ENCODE measurements at regions not wholly inside any gene's neighbourhood (a gene's known extent, or its start where the extent isn't known, plus 50 kb on each side); places are given as distances from the start of the nearest gene placed in this dataset.

DNA sequence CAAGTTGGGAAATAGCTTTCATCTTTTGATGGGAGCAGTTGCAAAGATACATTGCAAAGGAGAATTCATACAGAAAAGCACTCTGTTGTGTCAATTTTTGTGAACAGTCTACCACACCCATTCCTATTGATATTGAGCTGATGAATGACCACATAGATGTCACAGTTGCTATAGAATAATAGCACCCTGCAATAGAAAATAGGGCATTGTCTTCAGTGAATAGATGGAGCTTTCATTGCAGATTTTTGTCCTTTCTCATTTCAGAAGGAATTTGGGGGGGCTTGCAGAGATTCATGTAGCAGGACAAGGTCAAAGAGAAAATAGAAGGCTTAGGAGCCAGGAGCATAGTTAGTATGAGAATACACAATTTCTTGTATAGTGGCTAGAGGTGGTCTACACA is 237.9 kb downstream of the TMEM38B start:
- ChIA-PET POLR2A (no interaction called here), CTCF (no interaction called here)
- H3K27ac Mint-ChIP-seq, result no peak overlapping the region
- H3K4me3 Mint-ChIP-seq, result no peak overlapping the region
- DNase-seq (ENCODE audit: low spot score), result no peak
- ATAC-seq, result no peak
- peaks cover 24% of the 10 kb centered on the region for H3K9me3 Mint-ChIP-seq
- peaks cover 14% of the 10 kb centered on the region for H3K36me3 Mint-ChIP-seq
- H3K27me3 Mint-ChIP-seq (ENCODE audit: low read depth), result no peaks in the 10 kb centered on the region
- H3K4me1 Mint-ChIP-seq, result no peaks in the 10 kb centered on the region
- TF ChIP-seq KAT7 (CRISPR knock-in tag; IDR thresholded peaks at IDR 0.05; ENCODE audit: borderline replicate concordance), result no peak
- TF ChIP-seq, protein P1, sequence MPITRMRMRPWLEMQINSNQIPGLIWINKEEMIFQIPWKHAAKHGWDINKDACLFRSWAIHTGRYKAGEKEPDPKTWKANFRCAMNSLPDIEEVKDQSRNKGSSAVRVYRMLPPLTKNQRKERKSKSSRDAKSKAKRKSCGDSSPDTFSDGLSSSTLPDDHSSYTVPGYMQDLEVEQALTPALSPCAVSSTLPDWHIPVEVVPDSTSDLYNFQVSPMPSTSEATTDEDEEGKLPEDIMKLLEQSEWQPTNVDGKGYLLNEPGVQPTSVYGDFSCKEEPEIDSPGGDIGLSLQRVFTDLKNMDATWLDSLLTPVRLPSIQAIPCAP (CRISPR knock-in tag; IDR thresholded peaks at IDR 0.05), result no peak
- TF ChIP-seq CREM (CRISPR knock-in tag; IDR thresholded peaks at IDR 0.05), result no peak
- TF ChIP-seq ZNF671 (CRISPR knock-in tag; IDR thresholded peaks at IDR 0.05), result no peak
- no peak for TF ChIP-seq NR2C2 (CRISPR knock-in tag; IDR thresholded peaks at IDR 0.05)
- TF ChIP-seq, protein P2, sequence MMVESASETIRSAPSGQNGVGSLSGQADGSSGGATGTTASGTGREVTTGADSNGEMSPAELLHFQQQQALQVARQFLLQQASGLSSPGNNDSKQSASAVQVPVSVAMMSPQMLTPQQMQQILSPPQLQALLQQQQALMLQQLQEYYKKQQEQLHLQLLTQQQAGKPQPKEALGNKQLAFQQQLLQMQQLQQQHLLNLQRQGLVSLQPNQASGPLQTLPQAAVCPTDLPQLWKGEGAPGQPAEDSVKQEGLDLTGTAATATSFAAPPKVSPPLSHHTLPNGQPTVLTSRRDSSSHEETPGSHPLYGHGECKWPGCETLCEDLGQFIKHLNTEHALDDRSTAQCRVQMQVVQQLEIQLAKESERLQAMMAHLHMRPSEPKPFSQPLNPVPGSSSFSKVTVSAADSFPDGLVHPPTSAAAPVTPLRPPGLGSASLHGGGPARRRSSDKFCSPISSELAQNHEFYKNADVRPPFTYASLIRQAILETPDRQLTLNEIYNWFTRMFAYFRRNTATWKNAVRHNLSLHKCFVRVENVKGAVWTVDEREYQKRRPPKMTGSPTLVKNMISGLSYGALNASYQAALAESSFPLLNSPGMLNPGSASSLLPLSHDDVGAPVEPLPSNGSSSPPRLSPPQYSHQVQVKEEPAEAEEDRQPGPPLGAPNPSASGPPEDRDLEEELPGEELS (CRISPR knock-in tag; IDR thresholded peaks at IDR 0.05), result no peak
- TF ChIP-seq, protein P3, sequence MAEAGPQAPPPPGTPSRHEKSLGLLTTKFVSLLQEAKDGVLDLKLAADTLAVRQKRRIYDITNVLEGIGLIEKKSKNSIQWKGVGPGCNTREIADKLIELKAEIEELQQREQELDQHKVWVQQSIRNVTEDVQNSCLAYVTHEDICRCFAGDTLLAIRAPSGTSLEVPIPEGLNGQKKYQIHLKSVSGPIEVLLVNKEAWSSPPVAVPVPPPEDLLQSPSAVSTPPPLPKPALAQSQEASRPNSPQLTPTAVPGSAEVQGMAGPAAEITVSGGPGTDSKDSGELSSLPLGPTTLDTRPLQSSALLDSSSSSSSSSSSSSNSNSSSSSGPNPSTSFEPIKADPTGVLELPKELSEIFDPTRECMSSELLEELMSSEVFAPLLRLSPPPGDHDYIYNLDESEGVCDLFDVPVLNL (CRISPR knock-in tag; IDR thresholded peaks at IDR 0.05; ENCODE audit: borderline replicate concordance, low read depth), result no peak
- TF ChIP-seq, protein P4, sequence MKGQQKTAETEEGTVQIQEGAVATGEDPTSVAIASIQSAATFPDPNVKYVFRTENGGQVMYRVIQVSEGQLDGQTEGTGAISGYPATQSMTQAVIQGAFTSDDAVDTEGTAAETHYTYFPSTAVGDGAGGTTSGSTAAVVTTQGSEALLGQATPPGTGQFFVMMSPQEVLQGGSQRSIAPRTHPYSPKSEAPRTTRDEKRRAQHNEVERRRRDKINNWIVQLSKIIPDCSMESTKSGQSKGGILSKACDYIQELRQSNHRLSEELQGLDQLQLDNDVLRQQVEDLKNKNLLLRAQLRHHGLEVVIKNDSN (CRISPR knock-in tag; IDR thresholded peaks at IDR 0.05), result no peak

DNA sequence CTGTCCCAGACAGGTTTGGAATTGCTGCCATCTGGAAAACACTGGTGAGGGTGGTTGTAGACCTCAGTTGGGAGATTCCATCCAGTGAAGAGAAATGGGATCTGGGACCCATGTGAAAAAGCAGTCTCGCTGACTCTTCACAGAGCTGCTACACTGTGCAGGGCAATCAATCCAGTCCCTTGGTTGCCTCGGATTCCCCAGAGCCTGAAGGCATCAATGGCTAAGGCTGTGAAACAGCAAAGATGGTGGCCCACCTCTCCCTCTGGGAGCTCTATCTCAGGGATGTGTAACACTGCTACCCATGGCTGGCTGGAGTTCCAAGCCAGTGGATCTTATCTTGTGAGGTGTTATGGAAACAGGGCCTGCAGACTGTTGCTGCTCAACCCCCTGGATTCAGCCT is 256.1 kb downstream of the TMEM38B start:
- Mint-ChIP-seq H3K4me1 (peaks cover 14% of the 10 kb centered on the region), H3K27me3 (ENCODE audit: low read depth) (no peaks in the 10 kb centered on the region), H3K27ac (no peak overlapping the region), H3K36me3 (peaks cover 22% of the 10 kb centered on the region), H3K4me3 (no peak overlapping the region), H3K9me3 (peaks cover 36% of the 10 kb centered on the region)
- DNase-seq (ENCODE audit: low spot score), result no peak
- CTCF ChIA-PET, result no interaction called here
- TF ChIP-seq, protein P5, sequence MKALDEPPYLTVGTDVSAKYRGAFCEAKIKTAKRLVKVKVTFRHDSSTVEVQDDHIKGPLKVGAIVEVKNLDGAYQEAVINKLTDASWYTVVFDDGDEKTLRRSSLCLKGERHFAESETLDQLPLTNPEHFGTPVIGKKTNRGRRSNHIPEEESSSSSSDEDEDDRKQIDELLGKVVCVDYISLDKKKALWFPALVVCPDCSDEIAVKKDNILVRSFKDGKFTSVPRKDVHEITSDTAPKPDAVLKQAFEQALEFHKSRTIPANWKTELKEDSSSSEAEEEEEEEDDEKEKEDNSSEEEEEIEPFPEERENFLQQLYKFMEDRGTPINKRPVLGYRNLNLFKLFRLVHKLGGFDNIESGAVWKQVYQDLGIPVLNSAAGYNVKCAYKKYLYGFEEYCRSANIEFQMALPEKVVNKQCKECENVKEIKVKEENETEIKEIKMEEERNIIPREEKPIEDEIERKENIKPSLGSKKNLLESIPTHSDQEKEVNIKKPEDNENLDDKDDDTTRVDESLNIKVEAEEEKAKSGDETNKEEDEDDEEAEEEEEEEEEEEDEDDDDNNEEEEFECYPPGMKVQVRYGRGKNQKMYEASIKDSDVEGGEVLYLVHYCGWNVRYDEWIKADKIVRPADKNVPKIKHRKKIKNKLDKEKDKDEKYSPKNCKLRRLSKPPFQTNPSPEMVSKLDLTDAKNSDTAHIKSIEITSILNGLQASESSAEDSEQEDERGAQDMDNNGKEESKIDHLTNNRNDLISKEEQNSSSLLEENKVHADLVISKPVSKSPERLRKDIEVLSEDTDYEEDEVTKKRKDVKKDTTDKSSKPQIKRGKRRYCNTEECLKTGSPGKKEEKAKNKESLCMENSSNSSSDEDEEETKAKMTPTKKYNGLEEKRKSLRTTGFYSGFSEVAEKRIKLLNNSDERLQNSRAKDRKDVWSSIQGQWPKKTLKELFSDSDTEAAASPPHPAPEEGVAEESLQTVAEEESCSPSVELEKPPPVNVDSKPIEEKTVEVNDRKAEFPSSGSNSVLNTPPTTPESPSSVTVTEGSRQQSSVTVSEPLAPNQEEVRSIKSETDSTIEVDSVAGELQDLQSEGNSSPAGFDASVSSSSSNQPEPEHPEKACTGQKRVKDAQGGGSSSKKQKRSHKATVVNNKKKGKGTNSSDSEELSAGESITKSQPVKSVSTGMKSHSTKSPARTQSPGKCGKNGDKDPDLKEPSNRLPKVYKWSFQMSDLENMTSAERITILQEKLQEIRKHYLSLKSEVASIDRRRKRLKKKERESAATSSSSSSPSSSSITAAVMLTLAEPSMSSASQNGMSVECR (CRISPR knock-in tag; IDR thresholded peaks at IDR 0.05; ENCODE audit: borderline replicate concordance), result no peak
- TF ChIP-seq ZNF263 (CRISPR knock-in tag; IDR thresholded peaks at IDR 0.05; ENCODE audit: low read depth) (no peak), ZNF317 (CRISPR knock-in tag; IDR thresholded peaks at IDR 0.05; ENCODE audit: borderline replicate concordance, low read depth) (no peak), CBFB (CRISPR knock-in tag; IDR thresholded peaks at IDR 0.05; ENCODE audit: low read depth) (no peak), ZNF671 (CRISPR knock-in tag; IDR thresholded peaks at IDR 0.05) (no peak), ZNF121 (CRISPR knock-in tag; IDR thresholded peaks at IDR 0.05) (no peak), SMAD3 (CRISPR knock-in tag; IDR thresholded peaks at IDR 0.05; ENCODE audit: borderline replicate concordance) (no peak)
- TF ChIP-seq, protein P4 (CRISPR knock-in tag; IDR thresholded peaks at IDR 0.05), result no peak
- TF ChIP-seq, protein P6, sequence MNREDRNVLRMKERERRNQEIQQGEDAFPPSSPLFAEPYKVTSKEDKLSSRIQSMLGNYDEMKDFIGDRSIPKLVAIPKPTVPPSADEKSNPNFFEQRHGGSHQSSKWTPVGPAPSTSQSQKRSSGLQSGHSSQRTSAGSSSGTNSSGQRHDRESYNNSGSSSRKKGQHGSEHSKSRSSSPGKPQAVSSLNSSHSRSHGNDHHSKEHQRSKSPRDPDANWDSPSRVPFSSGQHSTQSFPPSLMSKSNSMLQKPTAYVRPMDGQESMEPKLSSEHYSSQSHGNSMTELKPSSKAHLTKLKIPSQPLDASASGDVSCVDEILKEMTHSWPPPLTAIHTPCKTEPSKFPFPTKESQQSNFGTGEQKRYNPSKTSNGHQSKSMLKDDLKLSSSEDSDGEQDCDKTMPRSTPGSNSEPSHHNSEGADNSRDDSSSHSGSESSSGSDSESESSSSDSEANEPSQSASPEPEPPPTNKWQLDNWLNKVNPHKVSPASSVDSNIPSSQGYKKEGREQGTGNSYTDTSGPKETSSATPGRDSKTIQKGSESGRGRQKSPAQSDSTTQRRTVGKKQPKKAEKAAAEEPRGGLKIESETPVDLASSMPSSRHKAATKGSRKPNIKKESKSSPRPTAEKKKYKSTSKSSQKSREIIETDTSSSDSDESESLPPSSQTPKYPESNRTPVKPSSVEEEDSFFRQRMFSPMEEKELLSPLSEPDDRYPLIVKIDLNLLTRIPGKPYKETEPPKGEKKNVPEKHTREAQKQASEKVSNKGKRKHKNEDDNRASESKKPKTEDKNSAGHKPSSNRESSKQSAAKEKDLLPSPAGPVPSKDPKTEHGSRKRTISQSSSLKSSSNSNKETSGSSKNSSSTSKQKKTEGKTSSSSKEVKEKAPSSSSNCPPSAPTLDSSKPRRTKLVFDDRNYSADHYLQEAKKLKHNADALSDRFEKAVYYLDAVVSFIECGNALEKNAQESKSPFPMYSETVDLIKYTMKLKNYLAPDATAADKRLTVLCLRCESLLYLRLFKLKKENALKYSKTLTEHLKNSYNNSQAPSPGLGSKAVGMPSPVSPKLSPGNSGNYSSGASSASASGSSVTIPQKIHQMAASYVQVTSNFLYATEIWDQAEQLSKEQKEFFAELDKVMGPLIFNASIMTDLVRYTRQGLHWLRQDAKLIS (CRISPR knock-in tag; IDR thresholded peaks at IDR 0.05; ENCODE audit: borderline replicate concordance), result no peak
- TF ChIP-seq, protein P7, sequence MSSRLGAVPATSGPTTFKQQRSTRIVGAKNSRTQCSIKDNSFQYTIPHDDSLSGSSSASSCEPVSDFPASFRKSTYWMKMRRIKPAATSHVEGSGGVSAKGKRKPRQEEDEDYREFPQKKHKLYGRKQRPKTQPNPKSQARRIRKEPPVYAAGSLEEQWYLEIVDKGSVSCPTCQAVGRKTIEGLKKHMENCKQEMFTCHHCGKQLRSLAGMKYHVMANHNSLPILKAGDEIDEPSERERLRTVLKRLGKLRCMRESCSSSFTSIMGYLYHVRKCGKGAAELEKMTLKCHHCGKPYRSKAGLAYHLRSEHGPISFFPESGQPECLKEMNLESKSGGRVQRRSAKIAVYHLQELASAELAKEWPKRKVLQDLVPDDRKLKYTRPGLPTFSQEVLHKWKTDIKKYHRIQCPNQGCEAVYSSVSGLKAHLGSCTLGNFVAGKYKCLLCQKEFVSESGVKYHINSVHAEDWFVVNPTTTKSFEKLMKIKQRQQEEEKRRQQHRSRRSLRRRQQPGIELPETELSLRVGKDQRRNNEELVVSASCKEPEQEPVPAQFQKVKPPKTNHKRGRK (CRISPR knock-in tag; IDR thresholded peaks at IDR 0.05; ENCODE audit: borderline replicate concordance), result no peak
- TF ChIP-seq, protein P8, sequence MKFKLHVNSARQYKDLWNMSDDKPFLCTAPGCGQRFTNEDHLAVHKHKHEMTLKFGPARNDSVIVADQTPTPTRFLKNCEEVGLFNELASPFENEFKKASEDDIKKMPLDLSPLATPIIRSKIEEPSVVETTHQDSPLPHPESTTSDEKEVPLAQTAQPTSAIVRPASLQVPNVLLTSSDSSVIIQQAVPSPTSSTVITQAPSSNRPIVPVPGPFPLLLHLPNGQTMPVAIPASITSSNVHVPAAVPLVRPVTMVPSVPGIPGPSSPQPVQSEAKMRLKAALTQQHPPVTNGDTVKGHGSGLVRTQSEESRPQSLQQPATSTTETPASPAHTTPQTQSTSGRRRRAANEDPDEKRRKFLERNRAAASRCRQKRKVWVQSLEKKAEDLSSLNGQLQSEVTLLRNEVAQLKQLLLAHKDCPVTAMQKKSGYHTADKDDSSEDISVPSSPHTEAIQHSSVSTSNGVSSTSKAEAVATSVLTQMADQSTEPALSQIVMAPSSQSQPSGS (CRISPR knock-in tag; IDR thresholded peaks at IDR 0.05; ENCODE audit: borderline replicate concordance, low read depth), result no peak
- POLR2A ChIA-PET, result no interaction called here
- no peak for ATAC-seq

All from WTC11 (cell line).